ENCODE measurements at regions not wholly inside any gene's neighbourhood (a gene's known extent, or its start where the extent isn't known, plus 50 kb on each side); places are given as distances from the start of the nearest gene placed in this dataset.
A peak's percentile ranks its signal among the peaks of the same experiment; 100 is the strongest.
"Not testable (repeated sequence)": the region's sequence is repeated elsewhere in the genome, so short reads cannot be mapped to it uniquely, and the experiment has no call there.

- H3K36me3 ChIP-seq (ENCODE audit: control insufficient read depth in 2 of 4, insufficient read depth in 4 of 4, low read length in 3 of 4); H3K79me2 ChIP-seq (ENCODE audit: control insufficient read depth in 1 of 2, insufficient read depth in 2 of 2, low read length in 2 of 2); H3K23me2 ChIP-seq (ENCODE audit: low read depth, low read length); H2BK15ac ChIP-seq (ENCODE audit: low read length); H3K4ac ChIP-seq (replicated peaks; ENCODE audit: insufficient read length, low read depth, low read length); H3K9me3 ChIP-seq (ENCODE audit: insufficient read depth in 2 of 2, low read depth in 1 of 2, low read length in 1 of 2); H2AK5ac ChIP-seq (ENCODE audit: low read depth, low read length); H4K91ac ChIP-seq (replicated peaks; ENCODE audit: insufficient read length, low read length); H3K27me3 ChIP-seq (replicated peaks in 1 of 4; ENCODE audit: control insufficient read depth in 3 of 4, extremely low read depth in 1 of 4, insufficient read depth in 3 of 4, low read length in 3 of 4); H2BK20ac ChIP-seq (ENCODE audit: low read length); H3K4me2 ChIP-seq (ENCODE audit: insufficient read depth in 1 of 2, low read depth in 2 of 2, low read length in 2 of 2); H4K5ac ChIP-seq (ENCODE audit: insufficient read length, low read depth, low read length); H3K14ac ChIP-seq (ENCODE audit: insufficient read length); POLR2A ChIA-PET (ENCODE audit: partially characterized antibody); H3K4me3 ChIP-seq (ENCODE audit: extremely low read depth in 1 of 4, insufficient read depth in 2 of 4, low read depth in 3 of 4, low read length in 4 of 4); H3K23ac ChIP-seq (ENCODE audit: insufficient read length); H3K56ac ChIP-seq (replicated peaks; ENCODE audit: insufficient read length, low read depth, low read length); H3K4me1 ChIP-seq (replicated peaks in 1 of 4; ENCODE audit: control insufficient read depth in 3 of 4, insufficient read depth in 4 of 4, low read length in 3 of 4); H2BK5ac ChIP-seq (ENCODE audit: low read depth, low read length); H4K20me1 ChIP-seq (replicated peaks in 1 of 2; ENCODE audit: control insufficient read depth in 1 of 2, insufficient read depth in 2 of 2, low read length in 2 of 2); H3K18ac ChIP-seq (ENCODE audit: extremely low read depth, low read length); H2BK12ac ChIP-seq (ENCODE audit: low read depth, low read length); H2AFZ ChIP-seq (ENCODE audit: low read length); H3K9ac ChIP-seq (replicated peaks in 1 of 4; ENCODE audit: extremely low read depth in 1 of 4, low read depth in 3 of 4, low read length in 3 of 4); H3K79me1 ChIP-seq (ENCODE audit: low read depth, low read length); H3K27ac ChIP-seq (ENCODE audit: low read depth, low read length); H2BK120ac ChIP-seq (replicated peaks; ENCODE audit: low read depth, low read length): not testable (repeated sequence)
- DNase-seq (ENCODE audit: low read depth in 1 of 2, low spot score in 2 of 2) (peak; percentile 33 to 72), FAIRE-seq (peak; percentile 81)
- WGBS, 2 experiments (ENCODE audit: extremely low coverage in 1 of 2, insufficient coverage in 1 of 2, insufficient read length in 1 of 2, insufficient replicate concordance in 2 of 2, low coverage in 1 of 2, low lambda C conversion rate in 2 of 2, missing lambda C conversion rate in 1 of 2): 56% methylated on average over 13 of the region's 15 CpGs; no CpG with 5 or more reads in 1 of the 2 experiments
- CTCF ChIA-PET (ENCODE audit: partially characterized antibody): interaction anchor here (1.4 to 2.2 kb wide), 2 partner anchors 88 to 136 kb away, joined by 3 to 4 read pairs; no protein-coding TSS in a partner anchor
- TF ChIP-seq CREB1 (IDR thresholded peaks at IDR 0.05): 0 out of 2 replicates have a peak, but pooled peaks have one; percentile 17
- TF ChIP-seq, protein P1, sequence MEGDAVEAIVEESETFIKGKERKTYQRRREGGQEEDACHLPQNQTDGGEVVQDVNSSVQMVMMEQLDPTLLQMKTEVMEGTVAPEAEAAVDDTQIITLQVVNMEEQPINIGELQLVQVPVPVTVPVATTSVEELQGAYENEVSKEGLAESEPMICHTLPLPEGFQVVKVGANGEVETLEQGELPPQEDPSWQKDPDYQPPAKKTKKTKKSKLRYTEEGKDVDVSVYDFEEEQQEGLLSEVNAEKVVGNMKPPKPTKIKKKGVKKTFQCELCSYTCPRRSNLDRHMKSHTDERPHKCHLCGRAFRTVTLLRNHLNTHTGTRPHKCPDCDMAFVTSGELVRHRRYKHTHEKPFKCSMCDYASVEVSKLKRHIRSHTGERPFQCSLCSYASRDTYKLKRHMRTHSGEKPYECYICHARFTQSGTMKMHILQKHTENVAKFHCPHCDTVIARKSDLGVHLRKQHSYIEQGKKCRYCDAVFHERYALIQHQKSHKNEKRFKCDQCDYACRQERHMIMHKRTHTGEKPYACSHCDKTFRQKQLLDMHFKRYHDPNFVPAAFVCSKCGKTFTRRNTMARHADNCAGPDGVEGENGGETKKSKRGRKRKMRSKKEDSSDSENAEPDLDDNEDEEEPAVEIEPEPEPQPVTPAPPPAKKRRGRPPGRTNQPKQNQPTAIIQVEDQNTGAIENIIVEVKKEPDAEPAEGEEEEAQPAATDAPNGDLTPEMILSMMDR (IDR thresholded peaks at IDR 0.05; ENCODE audit: control extremely low read depth in 1 of 3, insufficient read depth in 1 of 3, low read depth in 1 of 3, low read length in 3 of 3): peak; percentile 53 to 71 (median 58)
- TF ChIP-seq RAD21 (IDR thresholded peaks at IDR 0.05 in 1 of 2, conservative IDR thresholded peaks at IDR 0.05 in 1 of 2; ENCODE audit: low read depth in 2 of 2, low read length in 2 of 2): peak; percentile 61
- TF ChIP-seq MAX (IDR thresholded peaks at IDR 0.05): peak; percentile 19; the same call in 1 of the 2 replicates
- peak overlapping the region; percentile 9; the same call in 1 of the 2 replicates for H4K8ac ChIP-seq (ENCODE audit: extremely low read depth, insufficient read depth, low read length)
Observed at GRCh38 chr16:88193706-88194396, 188.9 kb upstream of the ZNF469 start.

All from H1 (cell line).